NCI-H187 (cell line): ENCODE measurements at regions not wholly inside any gene's neighbourhood (a gene's known extent, or its start where the extent isn't known, plus 50 kb on each side); places are given as distances from the start of the nearest gene placed in this dataset.
"Not testable (repeated sequence)": the region's sequence is repeated elsewhere in the genome, so short reads cannot be mapped to it uniquely, and the experiment has no call there.

Source experiments
- DNase-seq, 2 experiments: peaks; one replicate each; lab custom pipeline; 2025; lab: John Stamatoyannopoulos, UW

DNA sequence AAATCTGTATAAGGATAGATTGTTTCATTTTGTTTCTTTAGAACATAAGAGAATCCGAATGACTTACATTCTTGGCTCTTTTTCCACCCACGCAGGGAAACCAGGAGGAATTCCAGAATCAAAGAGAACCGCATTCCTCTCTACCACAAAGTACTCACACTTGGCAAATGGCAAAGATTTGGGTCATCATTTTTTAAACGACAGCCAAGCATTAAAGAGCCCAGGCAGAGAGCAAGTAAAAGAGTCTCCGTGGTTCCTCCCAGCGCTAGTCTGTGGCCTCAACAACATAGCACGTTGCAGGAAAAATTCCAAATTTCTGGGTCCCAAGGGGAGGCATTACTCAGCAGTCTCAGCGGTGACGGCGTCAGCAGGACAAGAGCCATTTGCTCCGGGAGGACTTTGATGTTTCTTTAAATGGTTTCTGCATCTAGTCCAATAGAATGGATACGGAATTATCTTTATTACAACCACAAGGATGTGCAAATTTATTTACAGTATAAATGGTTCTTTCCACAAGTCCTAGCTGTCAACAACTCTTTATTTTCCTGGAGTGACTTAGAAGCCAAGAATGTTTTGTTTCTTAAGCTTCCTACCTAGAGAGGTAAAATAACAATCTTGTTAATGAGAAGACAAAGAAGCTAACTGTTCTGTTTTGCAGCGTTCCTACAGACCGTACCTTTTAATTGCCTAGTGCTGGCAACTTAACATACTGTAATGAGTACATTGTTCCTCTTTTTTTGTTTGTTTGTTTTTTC, 232.5 kb downstream of the SKIDA1 start:
- no peak for DNase-seq

DNA sequence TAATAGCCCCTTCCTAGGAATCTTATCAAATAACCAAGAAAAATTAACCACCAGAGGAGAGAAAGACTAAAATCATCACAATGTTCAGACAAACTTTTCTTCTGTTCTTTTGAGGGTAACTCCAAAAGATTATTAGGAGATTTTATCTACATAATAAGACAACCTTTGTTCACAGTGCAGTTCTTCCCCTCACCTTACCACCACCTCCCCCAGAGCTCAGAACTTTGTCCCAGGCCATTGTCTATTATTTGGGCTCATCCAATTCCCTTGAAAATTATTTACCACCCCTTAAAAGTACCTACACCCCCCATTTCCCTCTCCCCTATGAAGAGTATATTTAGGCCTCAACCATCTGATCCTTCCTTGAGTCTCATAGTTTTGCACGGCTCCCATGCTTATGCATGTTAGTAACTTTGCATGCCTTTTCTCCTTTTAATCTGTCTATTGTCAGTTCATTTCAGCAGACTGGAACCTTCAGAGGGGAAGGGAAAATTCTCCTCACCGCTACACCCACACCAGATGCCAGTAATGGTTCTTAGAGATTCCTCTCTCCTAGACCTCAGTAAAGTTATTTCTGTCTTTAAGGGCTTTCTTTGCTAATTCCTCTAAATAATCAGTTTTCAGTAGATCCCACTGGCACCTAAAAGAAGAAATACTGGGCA, 234.9 kb downstream of the SKIDA1 start:
- DNase-seq = no peak

DNA sequence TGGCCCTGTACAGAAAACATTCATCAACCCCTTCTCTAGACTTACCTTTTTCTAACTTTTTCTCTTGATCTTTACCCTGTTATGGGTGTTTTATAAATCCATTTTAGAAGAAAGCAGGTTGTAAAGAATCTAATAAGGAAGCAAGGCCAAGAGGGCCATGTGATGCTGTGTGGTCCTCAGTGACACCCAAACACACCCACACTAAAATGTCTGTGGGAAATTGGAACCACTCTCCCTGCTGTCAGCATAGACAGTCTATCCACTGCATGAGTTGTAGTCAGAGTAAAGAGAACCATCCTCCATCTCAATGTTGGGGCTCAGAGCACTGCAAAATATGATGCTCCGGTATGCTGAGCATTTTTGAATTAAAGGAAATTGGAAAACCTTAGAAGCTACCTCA, 235.5 kb downstream of the SKIDA1 start:
- DNase-seq = no peak

DNA sequence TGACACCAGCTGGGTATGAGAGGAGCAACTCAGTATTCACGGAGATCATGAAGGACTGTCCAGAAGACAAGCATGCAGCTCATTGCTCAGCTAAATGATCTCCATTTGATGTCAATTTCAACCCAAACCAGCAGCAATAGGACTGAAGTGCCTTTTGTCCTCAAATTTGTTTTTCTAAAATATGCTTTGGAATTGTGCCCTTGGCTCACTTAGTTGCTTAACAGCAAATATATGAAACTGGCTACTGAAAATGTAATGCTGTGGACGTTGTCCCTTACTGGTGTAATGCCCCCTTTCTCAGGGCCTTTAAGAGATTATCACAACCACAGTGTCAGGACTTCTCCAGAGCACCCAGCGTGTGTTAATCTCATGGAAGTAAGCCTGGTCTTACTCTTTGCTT, 236.2 kb downstream of the SKIDA1 start:
- DNase-seq = no peak

DNA sequence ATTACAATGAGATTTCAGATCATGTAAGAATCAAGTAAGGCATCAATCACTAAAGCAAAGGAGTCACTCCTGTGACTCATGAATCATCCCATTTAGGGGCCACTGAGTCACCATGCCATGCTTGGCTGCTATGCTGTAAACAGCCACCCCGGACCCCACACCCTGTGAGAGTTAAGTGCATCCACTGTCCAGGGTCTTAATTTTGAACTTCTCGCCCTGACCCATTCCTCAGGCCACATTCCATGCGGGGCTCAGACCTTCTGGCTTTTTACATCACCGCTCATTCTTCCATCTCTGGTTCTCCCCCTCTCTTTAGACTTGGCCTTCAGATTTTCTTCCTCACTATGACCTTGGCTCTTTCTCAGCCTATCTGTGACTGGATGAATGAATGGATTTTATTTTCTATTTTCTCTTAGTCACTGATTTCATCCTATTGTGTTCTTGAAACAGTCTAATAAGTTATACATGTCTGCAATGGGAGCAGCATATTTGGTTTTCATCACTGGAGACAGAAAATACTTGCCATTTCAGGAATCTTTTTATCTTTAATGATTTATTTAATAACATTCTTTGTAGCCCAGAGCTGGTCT, 239.6 kb downstream of the SKIDA1 start:
- no peak for DNase-seq

DNA sequence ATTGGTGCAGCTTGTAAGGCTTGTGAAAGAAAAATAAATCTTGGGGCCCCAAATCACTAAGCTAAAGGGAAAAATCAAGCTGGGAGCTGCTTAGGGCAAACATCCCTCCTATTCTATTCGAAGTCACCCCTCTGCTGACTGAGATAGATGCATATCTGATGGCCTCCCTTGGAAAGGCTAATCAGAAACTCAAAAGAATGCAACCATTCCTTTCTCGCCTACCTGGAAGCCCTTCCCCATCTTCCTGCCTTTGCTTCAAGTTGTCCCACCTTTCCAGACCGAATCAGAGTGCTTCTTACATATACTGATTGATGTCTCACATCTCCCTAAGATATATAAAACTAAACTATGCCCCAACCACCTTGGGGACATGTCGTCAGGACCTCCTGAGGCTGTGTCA, 240.3 kb downstream of the SKIDA1 start:
- DNase-seq = no peak

DNA sequence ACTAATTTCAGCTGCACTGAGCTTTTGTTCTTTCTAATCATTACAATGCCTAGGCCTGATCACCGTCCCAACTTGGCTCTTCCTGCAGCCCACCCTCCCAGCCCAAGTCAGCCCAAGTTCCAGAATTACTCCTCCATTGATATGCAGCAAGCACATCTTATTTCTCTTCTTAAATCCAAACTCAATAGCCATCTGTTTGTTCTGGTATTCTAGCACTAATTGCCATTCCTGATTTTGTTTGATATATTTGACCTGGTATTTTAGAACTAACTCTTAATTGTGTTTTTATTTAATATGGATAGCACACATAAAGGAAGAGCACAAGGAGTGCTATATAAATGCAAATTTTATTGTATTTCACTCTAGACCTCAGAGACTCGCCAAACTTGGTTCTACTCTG, 241.2 kb downstream of the SKIDA1 start:
- no peak for DNase-seq

DNA sequence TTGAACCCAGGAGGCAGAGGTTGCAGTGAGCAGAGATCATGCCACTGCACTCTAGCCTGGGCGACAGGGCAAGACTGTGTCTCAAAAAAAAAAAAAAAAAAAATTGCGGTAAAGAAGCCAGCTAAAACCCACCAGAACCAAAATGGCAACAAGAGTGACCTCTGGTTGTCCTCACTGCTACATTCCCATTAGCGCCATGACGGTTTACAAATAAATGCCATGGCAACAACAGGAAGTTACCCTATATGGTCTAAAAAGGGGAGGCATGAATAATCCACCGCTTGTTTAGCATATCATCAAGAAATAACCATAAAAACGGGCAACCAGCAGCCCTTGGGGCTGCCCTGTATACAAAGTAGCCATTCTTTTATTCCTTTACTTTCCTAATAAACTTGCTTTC, 242.4 kb downstream of the SKIDA1 start:
- not testable (repeated sequence) for DNase-seq

DNA sequence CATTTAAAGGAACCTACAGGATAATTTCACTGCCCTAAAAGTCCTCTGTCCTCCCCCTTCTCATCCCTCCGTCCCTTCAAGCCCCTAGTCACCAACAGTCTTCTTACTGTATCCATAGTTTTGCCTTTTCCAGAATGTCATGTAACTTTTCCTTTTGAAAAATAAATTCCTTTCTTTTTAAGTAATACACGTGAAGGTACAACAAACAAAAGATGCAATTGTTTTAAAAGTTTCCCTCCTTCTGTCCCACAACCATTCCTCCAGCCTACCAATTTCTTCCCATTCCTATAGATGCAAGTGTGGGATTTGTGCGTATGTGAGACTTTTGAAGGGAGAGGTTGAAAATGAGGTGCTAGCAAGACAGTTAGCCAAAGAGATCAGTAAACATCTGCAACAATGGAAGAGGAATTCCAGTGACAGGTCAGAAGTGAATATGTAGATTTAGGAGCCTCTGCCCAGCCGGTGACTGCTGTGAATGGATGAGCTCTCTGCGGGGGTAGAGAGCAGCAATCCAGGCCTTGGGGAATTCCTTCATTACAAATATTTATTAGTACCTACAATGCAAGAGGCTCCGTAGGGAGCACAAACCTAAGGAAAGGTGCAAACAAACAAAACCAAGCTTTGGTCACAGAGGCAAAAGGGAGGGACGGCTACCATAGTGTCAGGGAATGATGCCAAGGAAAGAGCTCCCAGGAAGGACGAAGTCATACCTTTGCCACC, 243.6 kb downstream of the SKIDA1 start:
- no peak for DNase-seq

DNA sequence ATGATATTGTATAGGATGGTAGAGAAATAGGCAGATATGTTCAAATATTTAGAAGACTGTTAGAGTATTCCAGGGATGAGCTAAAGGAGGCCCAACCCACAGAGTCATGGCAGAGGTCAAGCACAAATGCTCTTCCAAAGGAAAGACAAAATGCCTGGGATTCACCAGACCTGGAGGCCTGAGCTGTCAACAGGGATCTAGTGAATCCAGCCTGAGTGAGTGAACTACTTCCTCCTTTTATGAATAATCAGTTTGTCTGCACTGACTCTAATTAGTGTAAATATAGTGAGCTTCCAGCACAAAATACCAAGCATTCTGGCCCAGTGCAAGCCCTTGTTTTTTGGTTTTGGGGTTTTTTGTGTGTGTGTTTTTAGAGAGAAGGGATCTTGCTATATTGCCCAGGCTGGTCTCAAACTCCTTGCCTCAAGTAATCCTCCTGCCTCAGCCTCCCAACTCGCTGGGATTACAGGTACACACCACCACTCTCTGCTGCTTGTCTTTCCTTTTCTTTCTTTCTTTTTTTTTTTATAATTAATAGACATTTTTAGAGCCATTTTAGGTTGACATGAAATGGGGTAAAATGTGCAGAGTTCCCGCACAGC, 244.4 kb downstream of the SKIDA1 start:
- no peak for DNase-seq

DNA sequence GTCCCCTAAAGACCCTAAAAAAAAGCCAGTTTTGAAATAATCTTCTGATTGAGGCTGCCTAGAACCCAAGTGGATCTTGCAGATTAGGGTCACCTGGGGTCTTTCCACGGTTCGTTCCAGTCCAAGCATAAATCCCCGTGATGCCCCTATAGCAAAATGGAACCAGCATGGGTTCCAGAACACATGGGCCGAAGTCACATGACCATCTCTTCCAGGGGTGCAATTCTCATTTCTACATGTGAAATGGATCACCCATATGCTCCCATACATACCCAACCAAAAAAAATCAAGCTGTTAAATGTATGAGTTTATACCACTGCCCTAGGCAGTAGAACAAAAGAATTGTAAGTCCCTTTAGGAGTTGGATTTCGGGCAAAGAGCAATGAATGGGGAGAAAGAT, 245.4 kb downstream of the SKIDA1 start:
- DNase-seq = no peak

DNA sequence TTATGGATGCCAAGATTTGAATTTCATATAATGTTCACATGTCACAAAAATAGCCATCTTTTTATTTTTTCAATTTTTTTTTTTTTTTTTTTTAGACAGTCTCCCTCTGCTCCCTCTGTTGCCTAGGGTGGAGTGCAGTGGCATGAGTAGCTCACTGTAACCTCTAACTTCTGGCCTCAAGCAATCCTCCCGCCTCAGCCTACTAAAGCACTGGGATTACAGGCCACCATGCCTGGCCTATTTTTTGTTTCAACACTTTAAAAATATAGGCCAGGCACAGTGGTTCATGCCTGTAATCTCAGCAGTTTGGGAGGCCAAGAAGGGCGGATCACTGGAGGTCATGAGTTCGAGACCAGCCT, 246.3 kb downstream of the SKIDA1 start:
- DNase-seq = no peak

DNA sequence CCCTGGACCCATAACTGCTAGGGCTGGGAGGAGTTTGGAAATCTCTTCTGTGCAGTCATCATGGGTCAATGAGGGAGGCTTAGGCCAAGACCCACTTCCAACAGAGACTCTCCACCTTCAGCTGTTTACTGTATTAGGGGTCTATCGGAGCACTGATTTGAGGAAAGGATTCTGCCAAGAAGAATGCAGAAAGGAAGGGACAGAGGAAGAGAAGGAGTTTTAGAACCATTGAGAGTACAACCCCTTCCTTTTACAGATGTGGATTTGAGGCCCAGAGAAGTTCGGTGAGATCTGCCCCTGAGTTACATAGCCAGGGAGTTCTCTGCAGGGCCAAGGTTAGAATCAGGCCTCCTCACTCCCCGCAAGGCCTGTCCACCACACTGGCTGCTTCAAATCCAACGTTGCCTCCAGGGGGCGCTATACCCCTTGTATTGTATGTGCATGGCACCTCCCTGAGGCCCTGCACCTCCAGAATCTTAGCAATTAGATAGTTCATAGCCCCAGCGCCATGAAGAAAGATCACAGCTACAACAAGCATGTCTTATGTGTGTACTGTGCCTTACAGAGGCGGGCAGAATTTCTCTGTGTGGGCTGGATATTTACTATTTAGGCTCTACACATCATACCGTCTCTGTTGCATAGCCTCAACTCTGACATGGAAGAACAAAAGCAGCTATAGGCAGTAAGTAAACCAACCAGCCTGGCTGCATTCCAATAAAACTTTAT, 246.8 kb downstream of the SKIDA1 start:
- peak; percentile 16 to 62 for DNase-seq

DNA sequence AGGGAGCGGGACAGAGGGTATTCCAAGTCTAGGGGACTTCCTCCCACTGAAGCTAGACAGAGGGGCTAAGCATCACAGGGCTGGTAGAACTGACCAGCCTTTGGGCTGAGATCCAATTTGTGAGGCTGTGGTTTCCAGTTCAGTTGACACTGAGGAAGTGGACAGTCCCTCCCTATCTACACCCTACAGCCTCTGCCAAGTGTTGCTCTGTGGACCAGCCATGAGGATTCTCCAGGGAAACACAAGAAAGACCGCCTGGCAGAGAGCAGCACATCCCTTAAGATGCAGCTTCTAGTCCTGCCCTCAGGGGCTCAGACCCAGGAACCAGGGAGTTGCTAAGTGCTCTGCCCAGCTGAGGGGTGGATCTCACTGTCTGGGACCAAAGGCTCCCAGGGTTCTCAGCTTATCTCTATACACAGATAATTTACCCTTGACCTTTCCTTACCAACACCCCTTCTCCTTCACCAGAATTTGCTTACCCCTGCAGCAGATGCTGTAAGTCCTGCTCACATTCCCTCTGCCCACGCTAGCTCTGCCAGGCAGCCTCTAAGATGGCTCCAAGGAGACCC, 252.0 kb downstream of the SKIDA1 start:
- no peak for DNase-seq

DNA sequence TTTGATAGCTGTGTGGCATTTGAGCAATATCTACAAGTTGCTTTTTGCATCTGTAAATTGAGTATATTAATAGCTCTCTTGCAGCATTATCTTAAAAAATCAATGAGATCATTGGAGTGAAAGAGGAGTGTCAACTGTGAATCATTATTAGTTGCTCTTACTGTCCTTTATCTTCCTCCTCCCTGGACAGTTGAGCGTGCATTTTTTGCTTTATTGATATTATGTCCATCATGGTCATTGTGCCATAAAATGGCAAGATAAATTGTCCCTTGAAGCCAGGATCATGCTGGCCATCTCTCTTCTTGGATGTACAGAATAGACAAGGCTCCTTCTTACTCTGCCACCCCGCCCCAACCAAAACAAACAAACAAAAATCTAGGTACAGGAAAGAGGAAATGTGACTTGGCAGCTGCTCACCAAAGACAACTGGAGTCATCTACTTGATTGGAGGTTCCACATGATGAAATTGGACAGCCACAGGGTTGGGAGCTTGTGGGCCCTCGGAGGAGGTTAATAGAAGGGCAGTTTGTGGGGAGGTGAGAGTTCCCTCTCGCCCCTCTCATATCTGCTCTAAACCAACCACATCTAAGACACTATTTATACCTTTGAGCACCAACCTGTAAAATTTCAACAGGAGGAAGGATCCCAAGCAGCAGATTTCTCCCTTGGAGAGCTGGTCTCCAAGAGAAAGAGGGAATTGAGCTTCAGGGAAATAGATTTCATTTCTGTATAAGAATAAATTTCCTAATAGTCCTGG, 252.7 kb downstream of the SKIDA1 start:
- no peak for DNase-seq

DNA sequence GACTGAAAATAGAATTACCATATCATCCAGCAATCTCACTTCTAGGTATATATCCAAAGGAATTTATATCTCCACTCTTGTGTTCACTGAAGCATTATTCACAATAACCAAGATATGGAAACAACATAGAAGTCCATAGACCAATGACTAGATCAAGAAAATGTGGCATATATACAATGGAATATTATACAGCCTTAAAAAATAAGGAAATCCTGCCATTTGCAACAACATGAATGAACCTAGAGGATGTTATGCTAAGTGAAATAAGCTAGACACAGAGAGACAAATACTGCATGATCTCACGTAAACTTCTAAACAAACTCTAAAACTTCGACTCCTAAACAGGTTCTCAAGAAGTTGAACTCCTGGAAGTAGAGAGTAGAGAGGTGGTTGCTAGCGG, 254.5 kb downstream of the SKIDA1 start:
- no peak for DNase-seq

DNA sequence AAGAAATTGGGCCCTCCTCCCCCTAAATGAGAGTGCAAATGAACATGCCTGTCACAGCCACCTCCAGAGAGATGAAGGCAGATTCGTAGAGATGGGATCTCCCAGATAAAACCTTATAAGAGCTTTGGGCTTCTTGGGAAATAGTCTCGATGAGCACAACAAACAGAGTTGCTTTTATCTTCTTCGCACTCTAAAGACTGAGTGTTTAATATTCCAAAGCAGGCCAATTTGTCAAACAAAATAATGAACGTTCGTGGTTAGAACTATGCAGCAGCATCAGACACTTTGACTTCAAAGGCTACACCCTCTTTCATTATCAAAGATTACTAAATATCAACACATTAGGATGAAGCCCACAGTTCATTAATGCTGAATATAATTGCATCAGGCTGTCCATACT, 256.2 kb downstream of the SKIDA1 start:
- DNase-seq = no peak

DNA sequence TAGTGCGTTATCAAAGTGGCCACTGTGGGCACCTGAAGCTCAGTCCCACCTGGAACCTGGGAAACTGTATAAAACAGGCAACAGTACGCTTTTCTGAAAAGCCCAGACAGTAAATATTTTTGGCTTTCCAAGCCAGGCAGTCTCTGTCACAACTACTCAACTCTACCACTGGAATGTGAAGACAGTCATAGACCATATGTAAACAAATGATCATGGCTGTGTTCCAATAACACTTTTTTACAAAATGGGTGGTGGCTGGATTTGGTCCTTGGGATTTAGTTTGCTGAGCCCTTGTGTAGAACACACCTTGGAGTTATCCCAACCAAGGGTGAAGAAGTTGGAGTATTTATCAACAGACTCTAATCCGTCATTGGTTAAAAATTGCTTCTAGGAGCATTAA, 259.9 kb downstream of the SKIDA1 start:
- no peak for DNase-seq

DNA sequence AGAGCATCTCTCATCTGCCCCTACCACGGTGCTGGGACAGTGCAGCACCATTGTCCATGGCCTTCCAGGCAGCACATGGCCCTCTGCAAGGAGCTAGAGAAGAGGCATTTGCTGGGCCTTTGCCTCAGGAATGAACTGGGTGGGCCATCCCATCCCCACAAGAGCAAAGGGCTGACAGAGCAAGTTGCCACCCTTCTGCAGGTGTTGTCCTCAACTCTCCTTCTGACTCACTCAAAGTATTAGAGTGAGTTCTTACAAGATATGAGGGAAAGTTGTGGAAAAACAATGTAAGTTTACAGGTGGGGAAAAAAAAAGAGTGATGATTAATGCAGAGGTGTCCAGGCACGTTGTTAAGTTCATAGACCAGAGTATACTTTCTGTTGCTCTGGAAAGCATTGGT, 261.2 kb downstream of the SKIDA1 start:
- DNase-seq = no peak

DNA sequence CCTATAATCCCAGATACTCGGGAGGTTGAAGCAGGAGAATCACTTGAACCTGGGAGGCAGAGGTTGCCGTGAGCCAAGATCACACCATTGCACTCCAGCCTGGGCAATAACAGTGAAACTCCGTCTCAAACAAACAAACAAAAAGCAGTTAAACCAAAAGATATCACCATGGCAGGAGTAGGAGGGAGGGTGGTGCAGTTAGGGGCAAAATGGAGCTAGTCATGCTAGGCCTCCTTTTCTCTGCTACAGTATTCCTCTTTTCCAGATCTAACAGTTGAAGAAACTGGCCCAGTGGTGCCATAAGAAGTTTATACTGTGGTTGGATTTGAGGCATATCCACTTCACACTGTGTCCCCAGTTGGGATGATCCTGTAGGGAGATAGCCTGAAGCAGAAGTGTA, 261.6 kb downstream of the SKIDA1 start:
- DNase-seq = no peak
